ENCODE measurements at regions not wholly inside any gene's neighbourhood (a gene's known extent, or its start where the extent isn't known, plus 50 kb on each side); places are given as distances from the start of the nearest gene placed in this dataset.

DNA sequence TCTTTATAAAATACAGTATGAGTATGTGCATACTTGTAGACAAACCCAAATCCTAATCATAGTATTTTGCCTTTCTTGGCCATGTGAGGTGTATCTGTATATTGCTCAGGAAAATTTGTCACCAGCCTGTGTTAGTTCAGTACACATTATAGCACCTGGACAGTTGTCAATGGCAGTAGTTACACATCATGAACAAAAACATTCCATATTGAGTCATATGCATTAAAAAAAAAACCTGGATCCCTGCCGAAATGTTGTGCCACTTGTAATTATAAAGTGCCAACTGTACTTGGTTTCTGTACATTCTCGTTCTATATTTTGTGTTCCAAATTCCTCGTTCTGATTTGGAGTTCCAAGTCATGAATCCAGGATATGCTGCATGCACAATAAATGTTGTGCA is 410.4 kb downstream of the INHBA start:
- TF ChIP-seq, protein P1, sequence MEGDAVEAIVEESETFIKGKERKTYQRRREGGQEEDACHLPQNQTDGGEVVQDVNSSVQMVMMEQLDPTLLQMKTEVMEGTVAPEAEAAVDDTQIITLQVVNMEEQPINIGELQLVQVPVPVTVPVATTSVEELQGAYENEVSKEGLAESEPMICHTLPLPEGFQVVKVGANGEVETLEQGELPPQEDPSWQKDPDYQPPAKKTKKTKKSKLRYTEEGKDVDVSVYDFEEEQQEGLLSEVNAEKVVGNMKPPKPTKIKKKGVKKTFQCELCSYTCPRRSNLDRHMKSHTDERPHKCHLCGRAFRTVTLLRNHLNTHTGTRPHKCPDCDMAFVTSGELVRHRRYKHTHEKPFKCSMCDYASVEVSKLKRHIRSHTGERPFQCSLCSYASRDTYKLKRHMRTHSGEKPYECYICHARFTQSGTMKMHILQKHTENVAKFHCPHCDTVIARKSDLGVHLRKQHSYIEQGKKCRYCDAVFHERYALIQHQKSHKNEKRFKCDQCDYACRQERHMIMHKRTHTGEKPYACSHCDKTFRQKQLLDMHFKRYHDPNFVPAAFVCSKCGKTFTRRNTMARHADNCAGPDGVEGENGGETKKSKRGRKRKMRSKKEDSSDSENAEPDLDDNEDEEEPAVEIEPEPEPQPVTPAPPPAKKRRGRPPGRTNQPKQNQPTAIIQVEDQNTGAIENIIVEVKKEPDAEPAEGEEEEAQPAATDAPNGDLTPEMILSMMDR (IDR thresholded peaks at IDR 0.05) = no peak
- TF ChIP-seq EZH2 (IDR thresholded peaks at IDR 0.05) (no peak), EZH2phosphoT487 (IDR thresholded peaks at IDR 0.05) (no peak)

All from neural progenitor cell (in vitro differentiated cells).